ENCODE measurements at regions not wholly inside any gene's neighbourhood (a gene's known extent, or its start where the extent isn't known, plus 50 kb on each side); places are given as distances from the start of the nearest gene placed in this dataset.

- TF ChIP-seq CTCF (IDR thresholded peaks at IDR 0.05; ENCODE audit: insufficient read depth, low read depth, low read length) (no peak), EZH2 (IDR thresholded peaks at IDR 0.05; ENCODE audit: insufficient read depth, low read length) (no peak)
Measured at GRCh38 chr5:67549296-67549618, 352.7 kb upstream of the CD180 start.

All from astrocyte (in vitro differentiated cells and primary cell).